ENCODE measurements at regions not wholly inside any gene's neighbourhood (a gene's known extent, or its start where the extent isn't known, plus 50 kb on each side); places are given as distances from the start of the nearest gene placed in this dataset.

GRCh38 chr10:69710008-69710888, 80.2 kb downstream of the FAM241B start:
- no peak for TF ChIP-seq CTCF (IDR thresholded peaks at IDR 0.05)
- TF ChIP-seq POLR2A (IDR thresholded peaks at IDR 0.05) = no peak
